Mesendoderm (in vitro differentiated cells): ENCODE measurements at regions not wholly inside any gene's neighbourhood (a gene's known extent, or its start where the extent isn't known, plus 50 kb on each side); places are given as distances from the start of the nearest gene placed in this dataset.
A peak's percentile ranks its signal among the peaks of the same experiment; 100 is the strongest.

Experiments used
- DNase-seq: peaks from one replicate; pipeline ENCODE4 v3.0.0; 2013
- H2AK5ac ChIP-seq: 2 replicates; pipeline ENCODE4 v1.6.1; 2013; ENCODE audit warnings: low read length, inconsistent platforms
- H2BK120ac ChIP-seq: 2 replicates; pipeline ENCODE4 v1.6.1; 2013; ENCODE audit warnings: low read depth, mild to moderate bottlenecking, low read length, moderate library complexity, mixed read lengths
- H2BK15ac ChIP-seq: replicated peaks from 2 replicates; pipeline ENCODE4 v1.6.1; 2013; ENCODE audit warnings: low read depth, mild to moderate bottlenecking, moderate library complexity
- H2BK5ac ChIP-seq: 2 replicates; pipeline ENCODE4 v1.6.1; 2013; ENCODE audit warnings: low read length, inconsistent platforms
- H3K18ac ChIP-seq: 2 replicates; pipeline ENCODE4 v1.6.1; 2013; ENCODE audit warnings: mild to moderate bottlenecking, low read length, mixed read lengths
- H3K23ac ChIP-seq: one replicate; pipeline ENCODE4 v1.6.1; 2013; ENCODE audit warnings: low read length
- H3K27ac ChIP-seq: 2 replicates; pipeline ENCODE4 v1.5.1; 2013; ENCODE audit warnings: low read depth, mild to moderate bottlenecking, inconsistent platforms, low read length, moderate library complexity
- H3K27me3 ChIP-seq: 2 replicates; pipeline ENCODE4 v1.6.1; 2013; ENCODE audit warnings: low read length, control low read depth, mild to moderate bottlenecking, inconsistent platforms; ENCODE audit not compliant: insufficient read depth, poor library complexity
- H3K36me3 ChIP-seq: 2 replicates; pipeline ENCODE4 v1.6.1; 2013; ENCODE audit warnings: low read length, inconsistent platforms; ENCODE audit not compliant: control insufficient read depth, insufficient read depth
- H3K4ac ChIP-seq: one replicate; pipeline ENCODE4 v1.6.1; 2013; ENCODE audit warnings: low read depth, mild to moderate bottlenecking, low read length, moderate library complexity
- H3K4me1 ChIP-seq: 2 replicates; pipeline ENCODE4 v1.6.1; 2013; ENCODE audit warnings: low read depth, low read length, inconsistent platforms; ENCODE audit not compliant: control insufficient read depth
- H3K4me2 ChIP-seq: 2 replicates; pipeline ENCODE4 v1.6.1; 2013; ENCODE audit warnings: low read length
- H3K4me3 ChIP-seq: 2 replicates; pipeline ENCODE4 v1.5.1; 2013; ENCODE audit warnings: mild to moderate bottlenecking, low read length
- H3K56ac ChIP-seq: one replicate; pipeline ENCODE4 v1.6.1; 2013; ENCODE audit warnings: low read length
- H3K79me1 ChIP-seq: 2 replicates; pipeline ENCODE4 v1.6.1; 2013; ENCODE audit warnings: low read length, inconsistent platforms
- H3K79me2 ChIP-seq: 2 replicates; pipeline ENCODE4 v1.6.1; 2013; ENCODE audit warnings: mild to moderate bottlenecking, low read length; ENCODE audit not compliant: control insufficient read depth, insufficient read depth
- H3K9ac ChIP-seq: 2 replicates; pipeline ENCODE4 v1.6.1; 2013; ENCODE audit warnings: low read length, inconsistent platforms
- H4K5ac ChIP-seq: one replicate; pipeline ENCODE4 v1.6.1; 2013; ENCODE audit warnings: low read length
- H4K8ac ChIP-seq: one replicate; pipeline ENCODE4 v1.6.1; 2013; ENCODE audit warnings: low read depth, mild to moderate bottlenecking, control low read depth, low read length, moderate library complexity
- WGBS: extraction: QIAGEN DNeasy Blood & Tissue Kit; methylation state at CpG from one replicate; pipeline ENCODE4 v1.1.7; 2013; ENCODE audit warnings: low lambda C conversion rate, missing lambda C conversion rate; ENCODE audit not compliant: insufficient coverage; ENCODE audit errors: extremely low coverage; 5-methylcytosine and 5-hydroxymethylcytosine counted together

- no peaks in the 10 kb centered on the region for H3K79me2 ChIP-seq
- H3K27ac ChIP-seq, result no peak overlapping the region
- H3K36me3 ChIP-seq, result no peaks in the 10 kb centered on the region
- H3K4me2 ChIP-seq, result no peak overlapping the region
- no peaks in the 10 kb centered on the region for H3K79me1 ChIP-seq
- no peak overlapping the region for H3K23ac ChIP-seq
- H2AK5ac ChIP-seq, result no peak overlapping the region
- no peak for DNase-seq
- H3K56ac ChIP-seq, result no peak overlapping the region
- H2BK120ac ChIP-seq, result no peak overlapping the region
- no peak overlapping the region for H2BK15ac ChIP-seq
- no peak overlapping the region for H4K8ac ChIP-seq
- H4K5ac ChIP-seq, result no peak overlapping the region
- no peaks in the 10 kb centered on the region for H3K27me3 ChIP-seq
- H3K4me3 ChIP-seq, result no peak overlapping the region
- no peak overlapping the region for H3K4ac ChIP-seq
- H3K4me1 ChIP-seq, result no peaks in the 10 kb centered on the region
- no CpG with 5 or more reads among the region's 2 CpGs for WGBS
- no peak overlapping the region for H3K9ac ChIP-seq
- no peak overlapping the region for H3K18ac ChIP-seq
- H2BK5ac ChIP-seq, result no peak overlapping the region
Observed at GRCh38 chr11:37747121-37747520, 1149.1 kb upstream of the RAG2 start.

- Histone ChIP-seq H3K23ac (no peak overlapping the region), H3K4me1 (no peaks in the 10 kb centered on the region), H3K4ac (no peak overlapping the region), H4K5ac (no peak overlapping the region), H2BK15ac (no peak overlapping the region), H3K4me2 (no peak overlapping the region), H2BK5ac (no peak overlapping the region), H3K79me1 (no peaks in the 10 kb centered on the region), H3K9ac (no peak overlapping the region), H3K56ac (no peak overlapping the region), H3K36me3 (no peaks in the 10 kb centered on the region), H2AK5ac (no peak overlapping the region), H3K27ac (no peak overlapping the region), H3K27me3 (no peaks in the 10 kb centered on the region), H3K4me3 (no peak overlapping the region), H2BK120ac (no peak overlapping the region), H3K79me2 (no peaks in the 10 kb centered on the region), H4K8ac (no peak overlapping the region), H3K18ac (no peak overlapping the region)
- WGBS, result no CpG with 5 or more reads among the region's 2 CpGs
- DNase-seq, result no peak
Observed at GRCh38 chr11:37727371-37727770, 1129.3 kb upstream of the RAG2 start.

GRCh38 chr11:37724315-37724714 is 1126.3 kb upstream of the RAG2 start:
- Histone ChIP-seq H3K23ac (no peak overlapping the region), H3K27ac (no peak overlapping the region), H3K18ac (no peak overlapping the region), H4K5ac (no peak overlapping the region), H3K36me3 (no peaks in the 10 kb centered on the region), H3K79me2 (no peaks in the 10 kb centered on the region), H2BK5ac (no peak overlapping the region), H3K56ac (no peak overlapping the region), H3K9ac (no peak overlapping the region), H2AK5ac (no peak overlapping the region), H3K4ac (no peak overlapping the region), H3K4me3 (no peak overlapping the region), H3K27me3 (no peaks in the 10 kb centered on the region), H2BK15ac (no peak overlapping the region), H2BK120ac (no peak overlapping the region), H4K8ac (no peak overlapping the region), H3K4me1 (no peaks in the 10 kb centered on the region), H3K79me1 (no peaks in the 10 kb centered on the region), H3K4me2 (no peak overlapping the region)
- DNase-seq, result no peak
- no CpG with 5 or more reads among the region's 4 CpGs for WGBS

- Histone ChIP-seq H2AK5ac (no peak overlapping the region), H3K18ac (no peak overlapping the region), H3K79me2 (no peaks in the 10 kb centered on the region), H4K8ac (no peak overlapping the region), H3K27me3 (no peaks in the 10 kb centered on the region), H2BK5ac (no peak overlapping the region), H3K4me3 (no peak overlapping the region), H3K79me1 (no peaks in the 10 kb centered on the region), H3K36me3 (no peaks in the 10 kb centered on the region), H3K4me2 (no peak overlapping the region), H3K23ac (no peak overlapping the region), H3K56ac (no peak overlapping the region), H3K4ac (no peak overlapping the region), H2BK15ac (no peak overlapping the region), H4K5ac (no peak overlapping the region), H3K27ac (no peak overlapping the region), H2BK120ac (no peak overlapping the region), H3K4me1 (no peaks in the 10 kb centered on the region), H3K9ac (no peak overlapping the region)
- WGBS, result no CpG with 5 or more reads among the region's 2 CpGs
- no peak for DNase-seq
Observed at GRCh38 chr11:37721485-37721884, 1123.4 kb upstream of the RAG2 start.

GRCh38 chr11:37718431-37718999 is 1120.5 kb upstream of the RAG2 start:
- Histone ChIP-seq H3K79me2 (no peaks in the 10 kb centered on the region), H3K79me1 (no peaks in the 10 kb centered on the region), H3K4me1 (no peaks in the 10 kb centered on the region), H2BK5ac (no peak overlapping the region), H3K27me3 (no peaks in the 10 kb centered on the region), H3K4me3 (no peak overlapping the region), H3K4me2 (no peak overlapping the region), H3K9ac (no peak overlapping the region), H3K4ac (no peak overlapping the region), H4K5ac (no peak overlapping the region), H3K23ac (no peak overlapping the region), H2BK15ac (no peak overlapping the region), H3K36me3 (no peaks in the 10 kb centered on the region), H3K27ac (no peak overlapping the region), H2BK120ac (no peak overlapping the region), H2AK5ac (no peak overlapping the region), H3K18ac (no peak overlapping the region), H3K56ac (no peak overlapping the region), H4K8ac (no peak overlapping the region)
- WGBS, result no CpG with 5 or more reads among the region's 1 CpG
- no peak for DNase-seq

GRCh38 chr11:37712251-37712650 is 1114.2 kb upstream of the RAG2 start:
- H4K8ac ChIP-seq, result no peak overlapping the region
- H2AK5ac ChIP-seq, result no peak overlapping the region
- H2BK15ac ChIP-seq, result no peak overlapping the region
- H2BK5ac ChIP-seq, result no peak overlapping the region
- H3K4ac ChIP-seq, result no peak overlapping the region
- no peak overlapping the region for H3K27ac ChIP-seq
- no peaks in the 10 kb centered on the region for H3K79me2 ChIP-seq
- H3K9ac ChIP-seq, result no peak overlapping the region
- H3K36me3 ChIP-seq, result no peaks in the 10 kb centered on the region
- no peaks in the 10 kb centered on the region for H3K79me1 ChIP-seq
- H3K23ac ChIP-seq, result no peak overlapping the region
- no CpG with 5 or more reads among the region's 3 CpGs for WGBS
- no peak overlapping the region for H3K18ac ChIP-seq
- no peaks in the 10 kb centered on the region for H3K27me3 ChIP-seq
- H2BK120ac ChIP-seq, result no peak overlapping the region
- H4K5ac ChIP-seq, result no peak overlapping the region
- H3K4me2 ChIP-seq, result no peak overlapping the region
- DNase-seq, result peak; percentile 70
- H3K4me3 ChIP-seq, result no peak overlapping the region
- H3K56ac ChIP-seq, result no peak overlapping the region
- no peaks in the 10 kb centered on the region for H3K4me1 ChIP-seq
